ENCODE measurements at regions not wholly inside any gene's neighbourhood (a gene's known extent, or its start where the extent isn't known, plus 50 kb on each side); places are given as distances from the start of the nearest gene placed in this dataset.
"Not testable (repeated sequence)": the region's sequence is repeated elsewhere in the genome, so short reads cannot be mapped to it uniquely, and the experiment has no call there.

- no peaks in the 10 kb centered on the region for H3K27me3 Mint-ChIP-seq
- no peaks in the 10 kb centered on the region for H3K9me3 Mint-ChIP-seq
- no peaks in the 10 kb centered on the region for H3K4me1 Mint-ChIP-seq
- H3K4me3 Mint-ChIP-seq, result no peak overlapping the region
- peaks cover 6% of the 10 kb centered on the region for H3K36me3 Mint-ChIP-seq
- ATAC-seq, result no peak
- H3K27ac Mint-ChIP-seq, result no peak overlapping the region
These were observed 51.4 kb downstream of the SLC41A2 start for GRCh38 chr12:104906695-104907094.

- H3K9me3 Mint-ChIP-seq, H3K4me1 Mint-ChIP-seq: not testable (repeated sequence)
These were observed 52.6 kb downstream of the SLC41A2 start for GRCh38 chr12:104905446-104905845.

GRCh38 chr12:104903648-104904423 is 54.3 kb downstream of the SLC41A2 start:
- ATAC-seq, result no peak
- Mint-ChIP-seq H3K4me1 (no peaks in the 10 kb centered on the region), H3K27me3 (no peaks in the 10 kb centered on the region), H3K9me3 (peaks cover 7% of the 10 kb centered on the region), H3K27ac (no peak overlapping the region), H3K4me3 (no peak overlapping the region), H3K36me3 (peaks cover 7% of the 10 kb centered on the region)

More at GRCh38 chr12:104905446-104905845, 52.6 kb downstream of the SLC41A2 start:
- H3K4me3 Mint-ChIP-seq, H3K27ac Mint-ChIP-seq, H3K27me3 Mint-ChIP-seq, ATAC-seq, H3K36me3 Mint-ChIP-seq: not testable (repeated sequence)

DNA sequence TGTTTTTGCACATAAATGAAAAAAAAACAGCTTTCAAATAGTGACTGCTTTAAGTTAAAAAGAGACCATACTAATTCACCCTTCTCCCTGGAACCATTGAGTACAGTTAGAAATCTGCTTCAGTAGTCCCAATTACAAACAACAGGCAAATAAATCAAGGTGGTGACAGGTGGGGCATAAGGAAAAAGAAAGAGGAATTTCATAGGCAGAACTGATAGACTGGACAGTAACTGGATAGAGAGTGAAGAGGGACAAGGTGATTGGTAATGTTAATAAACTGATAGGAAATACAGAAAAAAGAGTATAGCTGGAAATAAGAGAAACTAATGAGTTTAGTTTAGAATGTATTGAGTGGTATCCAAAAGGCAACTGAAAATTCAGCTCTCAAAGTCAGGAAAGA is 56.0 kb downstream of the SLC41A2 start:
- H3K36me3 Mint-ChIP-seq, result peaks cover 12% of the 10 kb centered on the region
- no peaks in the 10 kb centered on the region for H3K4me1 Mint-ChIP-seq
- H3K27me3 Mint-ChIP-seq, result no peaks in the 10 kb centered on the region
- no peak overlapping the region for H3K4me3 Mint-ChIP-seq
- no peak for ATAC-seq
- peaks cover 9% of the 10 kb centered on the region for H3K9me3 Mint-ChIP-seq
- no peak overlapping the region for H3K27ac Mint-ChIP-seq

DNA sequence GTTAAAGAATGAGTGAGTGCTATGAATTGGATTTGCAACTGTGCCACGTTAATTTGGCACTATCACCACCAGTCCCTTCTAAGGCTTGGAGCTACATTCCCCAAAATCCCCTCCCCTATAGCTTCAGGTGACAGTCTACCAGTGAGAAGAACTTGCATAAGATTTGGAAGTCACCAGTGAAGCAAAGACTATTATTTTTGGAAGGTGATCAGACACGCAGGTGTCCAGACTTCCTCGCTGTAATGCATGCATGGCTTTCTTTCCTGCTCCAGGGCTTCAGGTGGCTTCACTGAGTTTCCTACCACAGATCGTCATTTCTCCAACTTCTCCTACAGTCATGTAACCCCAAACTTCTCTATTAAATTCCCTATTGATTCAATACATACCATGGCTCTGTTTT is 61.4 kb downstream of the SLC41A2 start:
- Mint-ChIP-seq H3K4me3 (no peak overlapping the region), H3K4me1 (no peaks in the 10 kb centered on the region), H3K36me3 (peaks cover 12% of the 10 kb centered on the region), H3K27me3 (no peaks in the 10 kb centered on the region), H3K27ac (no peak overlapping the region), H3K9me3 (peaks cover 9% of the 10 kb centered on the region)
- ATAC-seq, result no peak

DNA sequence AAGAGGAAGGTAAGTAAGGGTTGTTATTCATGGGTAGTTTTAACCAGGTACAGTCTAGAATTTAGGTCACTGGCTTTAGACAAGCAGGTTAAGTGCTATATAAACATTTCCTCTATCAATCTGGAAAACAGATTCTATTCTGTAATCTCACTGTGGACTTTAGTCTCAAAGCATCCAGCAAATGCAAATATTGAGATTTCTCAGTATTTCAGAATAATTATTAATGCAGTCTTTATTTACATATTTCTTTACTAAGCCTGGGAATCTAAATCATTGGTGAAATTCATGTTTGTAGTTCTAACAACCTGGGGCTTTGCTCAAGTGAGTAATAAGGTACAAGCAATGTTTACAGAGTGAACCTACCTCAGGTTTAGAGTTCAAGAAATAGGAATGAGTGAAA is 61.9 kb downstream of the SLC41A2 start:
- H3K4me3 Mint-ChIP-seq, result no peak overlapping the region
- peaks cover 1% of the 10 kb centered on the region for H3K4me1 Mint-ChIP-seq
- peaks cover 14% of the 10 kb centered on the region for H3K36me3 Mint-ChIP-seq
- no peak overlapping the region for H3K27ac Mint-ChIP-seq
- peaks cover 10% of the 10 kb centered on the region for H3K9me3 Mint-ChIP-seq
- no peaks in the 10 kb centered on the region for H3K27me3 Mint-ChIP-seq
- no peak for ATAC-seq

DNA sequence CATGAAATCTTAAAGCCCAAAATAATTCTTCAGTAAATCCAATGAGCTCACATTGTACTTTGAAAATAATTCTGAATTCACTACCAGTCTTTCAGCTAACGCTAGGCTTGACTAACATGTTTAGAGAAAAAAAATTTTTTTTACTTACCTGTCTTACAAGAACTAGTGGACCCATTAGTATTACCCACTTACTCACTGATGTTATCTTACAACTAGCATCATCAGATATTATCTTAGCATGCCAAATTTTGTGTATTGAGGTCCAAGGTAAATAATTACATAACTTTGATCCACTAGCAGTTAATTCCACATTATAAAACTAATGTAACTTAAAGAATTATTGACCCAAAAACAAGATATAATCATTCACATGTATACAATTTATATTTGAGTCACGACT is 62.7 kb downstream of the SLC41A2 start:
- peaks cover 20% of the 10 kb centered on the region for H3K36me3 Mint-ChIP-seq
- peaks cover 12% of the 10 kb centered on the region for H3K9me3 Mint-ChIP-seq
- ATAC-seq, result no peak
- no peak overlapping the region for H3K4me3 Mint-ChIP-seq
- no peak overlapping the region for H3K27ac Mint-ChIP-seq
- H3K27me3 Mint-ChIP-seq, result no peaks in the 10 kb centered on the region
- H3K4me1 Mint-ChIP-seq, result peaks cover 9% of the 10 kb centered on the region

DNA sequence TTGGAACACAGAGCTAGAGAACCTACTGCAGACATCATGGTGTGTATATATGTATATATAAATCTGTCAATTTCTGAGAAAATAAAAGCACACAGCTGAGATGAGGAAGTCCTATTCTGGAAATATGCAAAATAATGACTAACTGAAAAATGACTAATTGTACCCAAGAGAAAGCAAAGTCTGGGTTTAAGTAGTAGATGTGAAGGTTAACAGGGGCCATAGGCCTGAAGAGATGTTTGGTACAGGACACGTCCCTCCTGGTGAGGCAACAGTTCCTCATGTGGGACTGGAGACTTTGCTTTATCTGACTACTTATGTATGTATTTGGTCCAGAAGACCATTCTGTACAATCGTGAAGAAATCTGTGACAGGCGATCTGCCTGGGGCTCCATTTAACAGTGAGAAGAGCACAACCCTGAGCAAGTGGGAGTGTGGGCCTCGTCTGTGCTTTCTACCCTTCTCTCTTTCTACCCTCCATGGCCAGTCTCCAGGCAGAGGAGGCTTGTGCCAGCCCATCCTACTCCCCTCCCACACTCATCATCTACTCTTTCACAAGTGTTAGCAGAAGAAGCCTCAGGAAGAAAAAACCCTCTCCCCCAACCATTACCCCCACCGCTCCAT is 67.5 kb downstream of the SLC41A2 start:
- Mint-ChIP-seq H3K27me3 (no peaks in the 10 kb centered on the region), H3K27ac (peak overlapping the region; percentile 29), H3K36me3 (peaks cover 14% of the 10 kb centered on the region), H3K4me1 (peaks cover 11% of the 10 kb centered on the region), H3K4me3 (no peak overlapping the region), H3K9me3 (peaks cover 3% of the 10 kb centered on the region)
- ATAC-seq, result peak; percentile 71

DNA sequence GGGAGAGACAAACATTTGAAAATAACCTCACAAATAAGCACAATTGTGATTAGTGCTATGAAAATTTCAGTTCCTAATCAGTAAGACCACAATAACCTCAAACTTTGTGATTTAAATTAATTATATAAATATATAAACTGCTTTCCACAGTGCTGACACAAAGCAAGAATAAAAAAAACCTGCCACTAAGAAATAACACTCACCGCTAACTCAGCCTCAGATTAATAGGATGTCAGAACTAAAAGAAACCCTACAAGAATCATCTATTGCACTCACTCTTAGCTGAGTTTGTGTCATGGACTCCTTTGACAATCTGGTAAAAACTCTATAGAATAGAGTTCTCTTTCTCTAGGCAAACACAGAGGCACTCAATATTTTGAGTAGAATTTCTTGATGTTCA is 68.4 kb downstream of the SLC41A2 start:
- Mint-ChIP-seq H3K4me3 (no peak overlapping the region), H3K36me3 (peaks cover 15% of the 10 kb centered on the region), H3K27ac (no peak overlapping the region), H3K4me1 (peaks cover 11% of the 10 kb centered on the region), H3K27me3 (no peaks in the 10 kb centered on the region), H3K9me3 (peaks cover 3% of the 10 kb centered on the region)
- ATAC-seq, result no peak

DNA sequence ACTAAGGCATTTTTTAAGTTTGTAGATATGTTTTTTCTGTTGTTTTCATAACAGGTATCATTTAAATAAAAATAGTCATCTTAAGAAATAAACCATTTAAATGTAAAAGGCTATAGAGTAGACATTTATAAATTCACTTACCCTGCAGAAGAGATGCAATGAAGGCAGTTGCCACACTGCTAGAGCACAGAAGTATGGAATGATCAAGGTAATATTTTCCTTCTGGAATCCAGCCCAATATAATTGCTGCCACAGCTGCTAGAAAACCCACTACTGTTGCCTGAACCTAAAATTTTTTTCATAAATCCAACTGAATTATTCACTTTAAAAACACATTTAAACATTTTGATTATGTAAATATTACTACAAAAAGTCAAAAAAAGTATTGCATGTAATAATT is 69.2 kb downstream of the SLC41A2 start:
- Mint-ChIP-seq H3K36me3 (peaks cover 19% of the 10 kb centered on the region), H3K27ac (no peak overlapping the region), H3K4me1 (peaks cover 11% of the 10 kb centered on the region), H3K27me3 (no peaks in the 10 kb centered on the region), H3K4me3 (no peak overlapping the region), H3K9me3 (peaks cover 3% of the 10 kb centered on the region)
- no peak for ATAC-seq

- Mint-ChIP-seq H3K9me3 (peaks cover 3% of the 10 kb centered on the region), H3K4me1 (peaks cover 11% of the 10 kb centered on the region), H3K36me3 (peaks cover 16% of the 10 kb centered on the region), H3K27ac (no peak overlapping the region), H3K27me3 (no peaks in the 10 kb centered on the region), H3K4me3 (no peak overlapping the region)
- ATAC-seq, result no peak
These were observed 69.6 kb downstream of the SLC41A2 start for GRCh38 chr12:104888481-104888880.

GRCh38 chr12:104887452-104887851 is 70.6 kb downstream of the SLC41A2 start:
- H3K4me3 Mint-ChIP-seq, result no peak overlapping the region
- no peak overlapping the region for H3K27ac Mint-ChIP-seq
- no peaks in the 10 kb centered on the region for H3K27me3 Mint-ChIP-seq
- ATAC-seq, result no peak
- peaks cover 22% of the 10 kb centered on the region for H3K36me3 Mint-ChIP-seq
- H3K9me3 Mint-ChIP-seq, result peaks cover 3% of the 10 kb centered on the region
- H3K4me1 Mint-ChIP-seq, result peaks cover 11% of the 10 kb centered on the region

DNA sequence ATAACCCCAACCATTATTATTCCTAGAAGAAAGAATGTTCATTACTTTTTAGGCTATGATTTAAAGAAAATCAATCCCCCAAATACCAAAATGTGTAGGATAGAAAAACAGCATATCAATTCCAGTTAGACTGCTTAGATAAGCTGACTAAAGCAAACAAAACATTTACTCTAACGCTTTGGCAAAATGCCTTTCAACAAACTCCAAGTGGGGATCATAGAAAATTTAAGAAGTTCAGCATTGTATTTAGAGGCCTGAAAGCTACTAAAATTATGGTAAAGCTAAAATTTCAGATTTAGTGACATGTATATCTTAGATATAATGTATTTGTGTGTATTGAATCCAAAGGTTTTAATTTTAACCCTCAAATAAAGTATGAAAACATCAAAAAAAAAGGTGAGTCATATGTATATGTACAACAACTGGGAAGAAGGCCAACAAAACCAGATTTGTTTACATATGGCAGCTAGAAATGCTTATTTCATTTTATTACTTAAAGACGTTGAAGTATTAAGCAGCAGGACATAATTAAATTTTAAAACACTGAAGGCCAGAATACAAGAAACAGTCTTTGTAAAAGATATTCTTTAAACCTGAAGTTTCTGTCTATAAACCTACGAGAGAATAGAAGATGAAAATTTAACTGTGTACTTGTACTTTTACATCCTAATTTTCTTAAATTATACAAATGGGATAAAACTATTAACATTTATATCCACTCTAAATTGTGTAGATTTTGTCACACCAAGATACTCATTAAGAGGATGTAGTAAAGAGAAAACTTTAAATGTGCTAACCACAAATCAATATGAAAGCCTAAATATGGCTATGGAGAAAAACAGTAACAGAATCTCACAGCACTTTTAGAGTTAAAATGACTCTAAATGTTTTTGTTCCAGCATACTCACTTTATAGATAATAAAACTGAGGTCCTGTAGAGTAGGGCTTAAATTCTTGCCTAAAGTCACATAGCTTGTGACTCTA is 71.4 kb downstream of the SLC41A2 start:
- H3K36me3 Mint-ChIP-seq, result peaks cover 22% of the 10 kb centered on the region
- H3K9me3 Mint-ChIP-seq, result peaks cover 3% of the 10 kb centered on the region
- no peak overlapping the region for H3K27ac Mint-ChIP-seq
- H3K4me1 Mint-ChIP-seq, result peaks cover 11% of the 10 kb centered on the region
- no peak overlapping the region for H3K4me3 Mint-ChIP-seq
- no peaks in the 10 kb centered on the region for H3K27me3 Mint-ChIP-seq
- no peak for ATAC-seq

- not testable (repeated sequence) for ATAC-seq, H3K4me3 Mint-ChIP-seq, H3K27ac Mint-ChIP-seq, H3K36me3 Mint-ChIP-seq, H3K9me3 Mint-ChIP-seq, H3K4me1 Mint-ChIP-seq, H3K27me3 Mint-ChIP-seq
These were observed 79.2 kb downstream of the SLC41A2 start for GRCh38 chr12:104878858-104879257.

DNA sequence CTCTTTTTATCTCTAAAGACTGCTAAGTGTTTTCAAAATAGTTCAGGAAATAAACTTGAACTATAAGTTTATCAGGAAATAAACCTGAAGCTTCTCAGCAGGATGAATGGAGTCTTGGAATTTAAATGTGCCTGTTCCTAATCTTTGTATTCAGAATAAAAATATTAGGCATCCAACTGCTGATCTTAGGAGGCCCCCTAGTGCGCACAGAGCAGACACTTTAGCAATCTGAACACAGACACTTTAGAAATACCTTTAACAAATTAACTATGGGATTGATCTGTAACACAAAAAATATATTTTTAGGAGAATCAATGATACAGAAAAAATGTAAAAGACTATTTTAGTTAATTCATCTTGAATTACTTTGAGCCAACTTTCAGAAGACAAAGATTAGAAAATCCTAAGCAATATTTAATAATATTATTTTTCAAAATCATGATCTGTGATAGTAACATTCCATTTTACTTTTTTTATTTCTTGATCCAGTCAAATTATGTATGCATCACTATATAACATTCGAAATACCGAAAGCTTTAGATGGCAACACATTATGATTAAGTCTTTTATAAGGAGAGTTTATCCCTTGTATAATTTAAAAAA is 80.9 kb downstream of the SLC41A2 start:
- Mint-ChIP-seq H3K4me3 (no peak overlapping the region), H3K27me3 (no peaks in the 10 kb centered on the region), H3K4me1 (no peaks in the 10 kb centered on the region), H3K36me3 (no peaks in the 10 kb centered on the region), H3K27ac (no peak overlapping the region), H3K9me3 (no peaks in the 10 kb centered on the region)
- no peak for ATAC-seq
